ENCODE measurements at regions not wholly inside any gene's neighbourhood (a gene's known extent, or its start where the extent isn't known, plus 50 kb on each side); places are given as distances from the start of the nearest gene placed in this dataset.

- TF ChIP-seq POLR2A (IDR thresholded peaks at IDR 0.05; ENCODE audit: low read depth, low read length), result no peak
- TF ChIP-seq, protein P1, sequence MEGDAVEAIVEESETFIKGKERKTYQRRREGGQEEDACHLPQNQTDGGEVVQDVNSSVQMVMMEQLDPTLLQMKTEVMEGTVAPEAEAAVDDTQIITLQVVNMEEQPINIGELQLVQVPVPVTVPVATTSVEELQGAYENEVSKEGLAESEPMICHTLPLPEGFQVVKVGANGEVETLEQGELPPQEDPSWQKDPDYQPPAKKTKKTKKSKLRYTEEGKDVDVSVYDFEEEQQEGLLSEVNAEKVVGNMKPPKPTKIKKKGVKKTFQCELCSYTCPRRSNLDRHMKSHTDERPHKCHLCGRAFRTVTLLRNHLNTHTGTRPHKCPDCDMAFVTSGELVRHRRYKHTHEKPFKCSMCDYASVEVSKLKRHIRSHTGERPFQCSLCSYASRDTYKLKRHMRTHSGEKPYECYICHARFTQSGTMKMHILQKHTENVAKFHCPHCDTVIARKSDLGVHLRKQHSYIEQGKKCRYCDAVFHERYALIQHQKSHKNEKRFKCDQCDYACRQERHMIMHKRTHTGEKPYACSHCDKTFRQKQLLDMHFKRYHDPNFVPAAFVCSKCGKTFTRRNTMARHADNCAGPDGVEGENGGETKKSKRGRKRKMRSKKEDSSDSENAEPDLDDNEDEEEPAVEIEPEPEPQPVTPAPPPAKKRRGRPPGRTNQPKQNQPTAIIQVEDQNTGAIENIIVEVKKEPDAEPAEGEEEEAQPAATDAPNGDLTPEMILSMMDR (conservative IDR thresholded peaks at IDR 0.05; ENCODE audit: low read depth, low read length), result no peak
These were observed 104.6 kb downstream of the BACH1 start for GRCh38 chr21:29403301-29403700.
